ENCODE measurements at regions not wholly inside any gene's neighbourhood (a gene's known extent, or its start where the extent isn't known, plus 50 kb on each side); places are given as distances from the start of the nearest gene placed in this dataset.
A peak's percentile ranks its signal among the peaks of the same experiment; 100 is the strongest.

- Histone ChIP-seq H3K4me1 (no peaks in the 10 kb centered on the region), H3K36me3 (no peaks in the 10 kb centered on the region), H3K27ac (no peak overlapping the region), H3K4me3 (no peak overlapping the region), H3K9me3 (peaks cover 5 to 8% of the 10 kb centered on the region in 2 donors), H3K27me3 (peaks cover 0 to 29% of the 10 kb centered on the region in 2 donors)
- intact Hi-C loops (cut with DNase I; ENCODE audit: low total_unique reads) = no loop called here
- peak in 1 of 2 donors; percentile 6 for DNase-seq (ENCODE audit: low spot score in 2 of 2)
- TF ChIP-seq POLR2AphosphoS5 (IDR thresholded peaks at IDR 0.05) = no peak
- TF ChIP-seq CTCF (IDR thresholded peaks at IDR 0.05) = no peak
- TF ChIP-seq POLR2A (IDR thresholded peaks at IDR 0.05) = no peak
Measured at GRCh38 chr16:87057211-87057881, 259.8 kb downstream of the C16orf95 start.

GRCh38 chr16:87057951-87058560 is 259.1 kb downstream of the C16orf95 start:
- peaks cover 5 to 8% of the 10 kb centered on the region in 2 donors for H3K9me3 ChIP-seq
- intact Hi-C loops (cut with DNase I; ENCODE audit: low total_unique reads) = no loop called here
- H3K27ac ChIP-seq = no peak overlapping the region
- H3K36me3 ChIP-seq = no peaks in the 10 kb centered on the region
- peaks cover 0 to 27% of the 10 kb centered on the region in 2 donors for H3K27me3 ChIP-seq
- TF ChIP-seq CTCF (IDR thresholded peaks at IDR 0.05) (no peak), POLR2AphosphoS5 (IDR thresholded peaks at IDR 0.05) (no peak), POLR2A (IDR thresholded peaks at IDR 0.05) (no peak)
- no peak for DNase-seq (ENCODE audit: low spot score in 2 of 2)
- H3K4me3 ChIP-seq = no peak overlapping the region
- no peaks in the 10 kb centered on the region for H3K4me1 ChIP-seq

- Histone ChIP-seq H3K36me3 (no peaks in the 10 kb centered on the region), H3K27ac (no peak overlapping the region), H3K4me1 (no peaks in the 10 kb centered on the region), H3K4me3 (no peak overlapping the region), H3K27me3 (peaks cover 0 to 19% of the 10 kb centered on the region in 2 donors), H3K9me3 (peaks cover 5 to 8% of the 10 kb centered on the region in 2 donors)
- intact Hi-C loops (cut with DNase I; ENCODE audit: low total_unique reads) = no loop called here
- peak in 1 of 2 donors; percentile 5 for DNase-seq (ENCODE audit: low spot score in 2 of 2)
- TF ChIP-seq POLR2AphosphoS5 (IDR thresholded peaks at IDR 0.05) (no peak), CTCF (IDR thresholded peaks at IDR 0.05) (no peak), POLR2A (IDR thresholded peaks at IDR 0.05) (no peak)
Measured at GRCh38 chr16:87058728-87059250, 258.4 kb downstream of the C16orf95 start.

GRCh38 chr16:87060034-87060986 is 256.9 kb downstream of the C16orf95 start:
- peaks cover 0 to 9% of the 10 kb centered on the region in 2 donors for H3K27me3 ChIP-seq
- no peaks in the 10 kb centered on the region for H3K9me3 ChIP-seq
- no peak for DNase-seq (ENCODE audit: low spot score in 2 of 2)
- intact Hi-C loops (cut with DNase I; ENCODE audit: low total_unique reads) = no loop called here
- TF ChIP-seq CTCF (IDR thresholded peaks at IDR 0.05) (no peak), POLR2AphosphoS5 (IDR thresholded peaks at IDR 0.05) (no peak), POLR2A (IDR thresholded peaks at IDR 0.05) (no peak)
- H3K27ac ChIP-seq = no peak overlapping the region
- H3K36me3 ChIP-seq = no peaks in the 10 kb centered on the region
- H3K4me1 ChIP-seq = no peaks in the 10 kb centered on the region
- no peak overlapping the region for H3K4me3 ChIP-seq
